ENCODE measurements at regions not wholly inside any gene's neighbourhood (a gene's known extent, or its start where the extent isn't known, plus 50 kb on each side); places are given as distances from the start of the nearest gene placed in this dataset.
"Not testable (repeated sequence)": the region's sequence is repeated elsewhere in the genome, so short reads cannot be mapped to it uniquely, and the experiment has no call there.

GRCh38 chr7:79915346-79915745 is 219.3 kb upstream of the GNAI1 start:
- not testable (repeated sequence) for TF ChIP-seq EZH2phosphoT487 (IDR thresholded peaks at IDR 0.05; ENCODE audit: insufficient read depth, low read depth); EZH2 (IDR thresholded peaks at IDR 0.05; ENCODE audit: insufficient read depth, poor library complexity, severe bottlenecking)

All from GM23248 (cell line).